ENCODE measurements at regions not wholly inside any gene's neighbourhood (a gene's known extent, or its start where the extent isn't known, plus 50 kb on each side); places are given as distances from the start of the nearest gene placed in this dataset.
"Not testable (repeated sequence)": the region's sequence is repeated elsewhere in the genome, so short reads cannot be mapped to it uniquely, and the experiment has no call there.

DNA sequence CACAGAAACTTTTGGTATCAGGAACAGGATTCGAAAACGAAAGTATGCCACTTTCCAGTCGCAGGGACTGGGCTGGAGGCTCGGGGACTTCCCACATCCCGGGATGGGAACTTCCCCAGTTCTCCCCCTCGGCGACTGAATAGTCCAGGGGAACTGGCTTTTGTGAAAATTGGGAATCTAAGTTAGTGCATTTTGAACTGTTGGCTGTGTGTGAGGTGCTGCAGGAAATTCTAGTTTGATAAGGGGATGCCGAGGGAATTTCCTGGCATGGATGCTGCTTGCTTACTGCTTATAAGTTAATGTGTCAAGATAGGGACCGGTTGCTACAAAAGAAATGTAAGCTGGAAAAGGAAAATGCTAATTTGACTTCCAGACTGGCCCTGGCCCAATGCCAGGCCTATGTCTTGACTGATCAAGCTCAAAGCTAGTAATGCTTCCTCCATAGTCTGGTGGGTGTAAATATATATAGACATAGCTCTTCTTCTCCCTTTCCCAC, 73.4 kb upstream of the EIF5 start:
- DNase-seq (ENCODE audit: low read depth): no peak

DNA sequence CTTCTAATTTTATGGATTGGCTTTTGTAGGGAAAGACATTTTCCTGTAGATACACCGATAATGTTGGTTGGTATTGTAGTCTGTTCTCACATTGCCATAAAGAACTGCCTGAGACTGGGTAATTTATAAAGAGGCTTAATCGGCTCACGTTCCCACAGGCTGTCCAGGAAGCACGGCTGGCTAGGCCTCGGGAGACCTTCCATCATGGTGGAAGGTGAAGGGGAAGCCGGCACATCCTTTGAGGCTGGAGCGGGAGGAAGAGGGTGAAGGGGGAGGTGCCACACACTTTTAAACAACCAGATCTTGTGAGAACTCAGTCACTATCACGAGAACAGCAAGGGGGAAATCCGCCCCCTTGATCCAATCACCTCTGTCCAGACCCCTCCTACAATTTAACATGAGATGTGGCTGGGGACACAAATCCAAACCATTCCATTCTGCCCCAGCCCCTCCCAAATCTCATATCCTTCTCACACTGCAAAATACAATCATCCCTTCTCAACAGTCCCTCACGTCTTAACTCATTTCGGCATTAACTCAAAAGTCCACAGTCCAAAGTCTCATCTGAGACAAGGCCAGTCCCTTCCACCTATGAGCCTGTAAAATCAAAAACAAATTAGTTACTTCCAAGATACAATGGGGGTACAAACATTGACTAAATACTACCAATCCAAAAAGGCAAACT, 66.7 kb upstream of the EIF5 start:
- DNase-seq (ENCODE audit: low read depth): no peak

DNA sequence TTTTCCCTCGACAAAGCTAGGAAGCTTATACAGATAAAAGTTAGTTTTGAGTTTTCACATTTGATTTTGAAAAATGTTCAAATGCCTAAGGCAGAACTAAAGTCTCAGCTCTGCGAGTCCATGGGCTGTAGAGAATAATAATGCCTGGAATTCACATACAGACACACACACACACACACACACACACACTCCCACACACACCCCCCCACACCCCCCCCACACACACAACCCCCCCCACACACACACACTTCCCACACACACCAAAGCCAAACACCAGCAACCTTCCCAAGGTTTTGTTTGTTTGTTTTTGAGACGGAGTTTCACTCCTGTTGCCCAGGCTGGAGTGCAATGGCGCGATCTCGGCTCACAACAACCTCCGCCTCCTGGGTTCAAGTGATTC, 62.8 kb upstream of the EIF5 start:
- no peak for DNase-seq (ENCODE audit: low read depth)

DNA sequence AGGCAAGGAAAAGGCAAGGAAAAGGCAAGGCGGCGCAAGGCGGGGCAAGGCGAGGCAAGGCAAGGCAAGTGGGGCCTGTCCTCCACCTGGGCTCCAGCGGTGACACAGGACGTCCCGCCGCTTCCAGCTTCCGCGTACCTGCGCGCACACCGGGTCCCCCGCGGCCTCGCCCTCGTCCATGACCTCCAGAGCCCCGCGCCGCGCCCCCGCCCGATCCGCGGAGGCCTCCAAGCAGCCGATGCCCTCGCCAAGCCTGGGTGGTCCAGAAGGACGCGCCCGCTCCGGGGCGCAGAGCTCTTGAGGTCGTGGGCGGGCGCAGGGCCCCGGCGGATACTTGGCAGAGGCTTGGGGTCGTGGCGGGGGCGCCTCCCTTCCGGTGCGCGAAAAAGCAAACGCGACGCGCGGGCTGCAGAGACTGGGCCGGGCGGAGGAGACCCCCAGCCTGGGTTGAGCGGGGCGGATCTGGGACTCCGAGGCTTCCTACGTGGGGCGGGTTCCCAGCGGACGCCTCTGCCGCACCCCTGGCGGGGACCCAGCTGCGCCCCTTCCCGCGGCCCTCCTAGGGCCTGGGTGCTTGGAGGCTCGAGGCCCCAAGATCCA, 60.8 kb upstream of the EIF5 start:
- DNase-seq (ENCODE audit: low read depth): no peak

DNA sequence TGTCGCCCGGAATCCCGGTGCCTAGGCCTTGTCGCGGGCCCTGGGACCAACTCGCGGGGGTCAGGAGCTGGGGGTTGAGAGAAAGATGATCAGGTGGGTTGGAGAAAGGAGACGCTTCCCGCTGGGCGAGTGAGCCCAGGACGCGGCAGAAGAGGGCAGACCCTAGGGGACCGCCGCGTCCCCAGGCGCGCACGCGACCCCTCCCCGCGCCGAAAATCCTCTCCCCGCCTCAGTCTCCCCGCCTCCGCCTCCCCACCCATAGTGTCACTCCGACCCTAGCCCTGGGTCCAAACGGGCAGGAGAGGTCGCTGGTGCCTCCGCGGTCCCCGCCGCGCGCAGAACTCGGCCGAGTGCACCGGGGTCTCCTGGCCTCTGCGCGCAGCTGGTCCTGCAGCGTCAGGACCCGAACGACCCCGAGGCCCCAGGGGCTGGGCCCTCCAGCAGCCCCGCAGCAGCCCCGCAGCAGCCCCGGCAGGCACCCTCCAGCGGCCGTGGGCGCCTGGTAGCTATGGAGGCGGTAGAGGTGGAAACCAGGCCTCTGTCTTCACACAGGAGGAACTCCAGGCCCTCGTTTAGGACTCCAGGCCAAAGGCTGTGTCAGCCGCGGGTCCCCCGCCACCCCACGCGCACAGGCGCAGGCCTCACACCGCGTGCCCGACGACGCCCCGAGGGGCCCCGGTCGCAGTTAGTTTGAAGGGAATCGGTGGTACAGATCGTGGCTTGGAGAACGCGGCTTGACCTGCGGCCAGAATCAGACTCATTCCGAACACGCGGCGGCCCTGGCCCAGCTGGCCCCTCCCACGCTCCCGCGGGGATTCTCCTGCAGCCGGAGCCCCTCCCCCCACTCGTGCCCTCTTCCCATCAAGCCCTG, 60.1 kb upstream of the EIF5 start:
- DNase-seq (ENCODE audit: low read depth): no peak

DNA sequence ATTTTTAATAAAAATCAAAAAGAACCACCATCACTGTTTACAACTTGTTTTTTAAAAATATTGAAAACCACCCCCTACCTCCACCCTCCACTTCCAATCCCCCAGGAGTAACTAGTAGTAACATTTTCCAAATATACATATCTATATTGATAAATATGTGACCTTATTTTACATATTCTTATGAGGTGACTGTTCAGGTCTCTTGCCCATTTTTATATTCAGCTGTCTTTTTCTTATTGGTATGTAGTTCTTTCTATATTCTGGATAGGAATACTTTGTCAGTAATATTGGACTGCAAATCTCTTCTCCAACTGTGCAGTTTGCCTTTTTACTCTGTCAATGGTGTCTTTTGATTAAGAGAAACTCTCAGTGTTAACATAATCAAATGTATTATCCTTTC, 59.0 kb upstream of the EIF5 start:
- no peak for DNase-seq (ENCODE audit: low read depth)

DNA sequence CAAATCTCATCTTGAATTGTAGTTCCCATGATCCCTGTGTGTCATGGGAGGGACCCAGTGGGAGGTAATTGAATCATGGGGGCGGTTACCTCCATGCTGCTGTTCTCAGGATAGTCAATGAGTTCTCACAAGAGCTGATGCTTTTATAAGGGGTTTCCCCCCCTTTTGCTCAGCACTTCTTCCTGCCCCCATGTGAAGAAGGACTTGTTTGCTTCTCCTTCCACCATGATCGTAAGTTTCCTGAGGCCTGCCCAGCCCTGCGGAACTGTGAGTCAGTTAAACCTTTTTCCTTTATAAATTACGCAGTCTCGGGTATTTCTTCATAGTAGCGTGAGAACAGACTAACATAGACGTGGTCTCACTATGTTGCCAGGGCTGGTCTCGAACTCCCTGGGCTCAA, 56.1 kb upstream of the EIF5 start:
- DNase-seq (ENCODE audit: low read depth): no peak

DNA sequence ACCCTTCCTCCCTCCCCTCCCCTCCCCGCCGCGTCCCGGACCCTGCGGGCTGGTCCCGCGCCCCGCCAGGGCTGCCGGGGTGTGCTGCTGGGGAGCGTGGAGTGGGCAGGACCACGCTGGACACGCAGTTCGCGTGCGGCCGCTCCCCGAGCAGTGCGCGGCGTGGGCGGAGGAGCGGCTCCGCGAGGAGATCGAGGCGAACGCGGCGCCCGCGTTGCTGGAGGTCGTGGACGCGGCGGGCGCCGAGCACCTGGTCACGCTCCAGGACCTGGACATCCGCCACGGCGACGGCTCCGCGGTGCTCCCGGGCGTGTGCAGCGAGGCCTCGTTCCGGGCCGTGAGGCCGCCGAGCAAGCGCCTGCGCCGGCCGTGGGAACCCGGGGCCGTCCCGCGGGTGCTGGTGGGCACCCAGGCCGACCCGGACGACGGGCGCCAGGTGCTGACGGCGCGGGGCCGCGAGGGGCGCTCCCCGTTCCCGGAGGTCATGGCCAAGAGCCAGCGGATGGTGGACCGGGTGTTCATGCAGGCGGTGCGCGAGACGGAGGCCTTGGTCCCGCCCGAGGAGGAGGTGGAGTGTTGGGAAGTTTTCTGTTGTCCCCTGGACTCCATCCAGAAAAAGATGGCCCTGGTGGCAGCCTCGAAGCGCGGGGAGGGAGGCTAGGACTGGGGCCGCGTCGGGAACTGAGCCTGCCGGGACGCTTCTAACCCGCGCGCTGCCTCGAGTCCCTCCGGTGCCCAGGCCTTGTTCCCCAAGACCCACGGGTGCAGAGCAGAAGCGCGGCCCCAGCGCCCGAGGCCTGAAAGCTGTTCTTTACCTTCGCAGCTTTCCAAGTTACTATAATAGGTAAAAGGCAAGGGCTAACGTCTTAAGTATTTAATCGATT, 54.7 kb upstream of the EIF5 start:
- no peak for DNase-seq (ENCODE audit: low read depth)

DNA sequence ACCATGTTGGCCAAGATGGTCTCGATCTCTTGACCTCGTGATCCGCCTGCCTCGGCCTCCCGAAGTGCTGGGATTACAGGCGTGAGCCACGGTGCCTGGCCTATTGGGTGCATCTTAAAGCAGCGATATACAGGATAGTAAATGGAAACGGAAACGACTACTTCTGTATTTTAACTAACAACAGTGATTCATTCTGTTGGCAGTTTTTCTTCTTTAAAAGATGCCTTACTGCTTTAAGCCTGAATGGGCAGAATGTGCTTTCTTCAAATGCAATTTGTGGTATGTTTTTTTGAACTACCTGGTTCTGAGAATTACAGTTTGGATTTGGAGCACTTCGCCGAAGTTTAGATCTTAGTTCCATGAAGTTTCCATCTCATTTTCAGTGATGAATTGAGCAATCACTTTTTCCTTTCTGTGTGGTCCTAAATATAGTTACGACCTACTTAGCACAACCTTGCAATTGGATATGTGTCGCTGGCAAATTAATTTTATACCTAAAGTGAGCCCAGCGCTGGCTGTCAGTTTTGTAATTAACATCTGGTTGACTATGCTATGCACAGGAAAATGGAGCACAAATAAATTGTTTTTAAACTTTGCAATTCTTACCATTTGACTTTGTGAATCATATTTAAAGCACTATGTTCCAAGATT, 53.6 kb upstream of the EIF5 start:
- DNase-seq (ENCODE audit: low read depth): no peak

DNA sequence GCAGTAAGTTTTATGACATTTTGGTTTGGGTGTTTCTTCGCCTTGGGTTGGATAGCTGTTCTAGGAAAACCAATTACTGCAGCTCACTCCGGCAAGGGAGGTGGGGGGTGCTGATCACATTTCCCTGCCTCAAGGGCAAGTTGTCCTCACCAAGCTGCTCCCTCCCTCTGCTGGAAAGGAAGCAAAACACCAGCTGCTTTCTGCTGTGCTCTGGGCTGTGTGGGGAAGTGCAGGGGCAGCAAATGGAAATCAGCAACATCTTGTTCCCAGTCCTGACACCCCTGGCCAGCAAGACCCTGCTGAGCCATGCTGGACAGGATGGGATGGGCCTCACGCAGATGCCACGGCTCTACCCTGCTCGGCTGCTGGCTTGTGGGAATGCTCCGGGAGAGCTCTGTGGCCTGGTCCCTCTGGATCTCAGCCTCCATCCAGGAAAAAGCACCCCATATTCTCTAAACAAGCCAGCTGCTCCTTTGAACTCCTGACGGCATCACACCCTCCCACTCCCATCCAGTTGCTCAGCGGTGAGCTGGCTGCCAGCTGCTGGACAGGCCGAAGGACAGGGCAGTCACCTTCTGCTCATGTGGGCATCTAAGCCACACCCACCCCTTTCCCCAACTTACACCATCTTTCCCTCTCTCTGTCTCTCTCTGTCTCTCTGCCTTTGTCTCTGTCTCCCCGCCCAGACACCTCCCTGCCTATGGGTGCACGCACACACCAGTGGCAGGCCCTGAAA, 52.4 kb upstream of the EIF5 start:
- DNase-seq (ENCODE audit: low read depth): no peak

DNA sequence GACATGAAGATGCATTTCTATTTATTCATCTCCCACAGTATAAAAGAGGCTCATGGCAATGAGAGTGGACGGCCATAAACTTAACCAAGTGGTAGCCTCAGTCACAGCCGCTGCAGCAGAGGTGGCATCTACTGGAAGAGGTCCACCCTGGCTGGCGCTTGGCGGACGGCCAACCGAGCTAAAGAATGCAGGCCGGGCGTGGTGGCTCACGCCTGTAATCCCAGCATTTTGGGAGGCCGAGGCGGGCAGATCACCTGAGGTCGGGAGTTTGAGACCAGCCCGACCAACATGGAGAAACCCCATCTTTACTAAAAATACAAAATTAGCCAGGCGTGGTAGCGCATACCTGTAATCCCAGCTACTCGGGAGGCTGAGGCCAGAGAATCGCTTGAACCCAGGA, 51.7 kb upstream of the EIF5 start:
- DNase-seq (ENCODE audit: low read depth): not testable (repeated sequence)

DNA sequence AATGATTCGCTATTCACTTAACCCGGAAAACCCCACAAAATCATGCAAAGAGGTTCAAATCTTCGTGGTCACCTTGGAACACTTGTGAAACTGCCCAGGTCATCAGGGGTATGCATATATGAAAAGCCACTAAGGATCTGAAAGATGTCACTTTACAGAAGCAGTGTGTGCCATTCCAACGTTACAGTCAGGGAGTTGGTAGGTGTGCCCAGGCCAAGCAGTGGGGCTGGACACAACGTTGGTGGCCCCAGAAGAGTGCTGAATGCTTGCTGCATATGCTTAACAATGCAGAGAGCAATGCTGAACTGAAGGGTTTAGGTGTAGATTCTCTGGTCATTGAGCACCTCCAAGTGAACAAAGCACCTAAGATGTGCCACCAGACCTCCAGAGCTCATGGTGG, 51.1 kb upstream of the EIF5 start:
- DNase-seq (ENCODE audit: low read depth): no peak

DNA sequence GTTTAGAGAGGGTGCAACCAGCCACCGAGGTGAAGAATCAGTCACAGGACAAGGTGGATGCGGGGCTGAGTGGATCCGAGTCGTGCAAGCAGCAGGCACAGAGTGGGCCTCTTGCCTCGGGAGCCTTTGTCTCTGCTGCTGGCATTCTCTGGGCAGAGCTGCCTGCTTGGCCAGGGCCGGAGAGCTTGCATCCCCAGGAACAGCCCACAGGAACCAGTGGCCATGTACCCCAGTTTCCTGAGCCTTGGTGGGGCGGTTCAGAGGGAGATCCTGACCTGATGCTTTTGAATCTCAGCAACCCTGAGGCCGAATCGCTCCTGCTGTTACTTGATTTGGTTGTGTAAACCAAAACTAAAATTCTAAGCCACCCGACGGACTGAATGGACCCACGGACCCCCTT, 50.1 kb upstream of the EIF5 start:
- no peak for DNase-seq (ENCODE audit: low read depth)

Measured in stimulated activated CD8-positive, alpha-beta memory T cell treated with anti-CD3 and anti-CD28 coated beads, Interleukin-4, amount 100 ng/mL, for 24 hours (primary cell).